ENCODE measurements at regions not wholly inside any gene's neighbourhood (a gene's known extent, or its start where the extent isn't known, plus 50 kb on each side); places are given as distances from the start of the nearest gene placed in this dataset.

DNA sequence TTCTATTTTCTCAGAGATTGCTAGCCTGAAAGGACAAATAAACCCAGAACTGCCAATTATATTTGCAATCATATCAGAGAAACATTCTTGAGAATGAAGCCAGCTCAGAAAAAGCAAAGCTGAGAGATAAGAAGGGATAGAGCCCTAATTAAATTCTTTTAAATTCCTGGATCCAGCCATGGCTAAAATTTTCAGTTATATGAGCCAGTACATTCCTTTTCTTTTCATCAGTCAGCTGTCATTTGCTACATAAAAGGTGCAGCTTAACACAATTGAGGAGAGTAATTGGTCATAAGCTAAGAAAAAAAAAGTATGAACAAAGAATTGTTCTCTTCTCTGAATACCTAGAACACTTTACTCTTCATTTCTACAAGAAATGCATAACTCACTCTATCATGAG is 303.5 kb upstream of the FIGN start:
- TF ChIP-seq, protein P1, sequence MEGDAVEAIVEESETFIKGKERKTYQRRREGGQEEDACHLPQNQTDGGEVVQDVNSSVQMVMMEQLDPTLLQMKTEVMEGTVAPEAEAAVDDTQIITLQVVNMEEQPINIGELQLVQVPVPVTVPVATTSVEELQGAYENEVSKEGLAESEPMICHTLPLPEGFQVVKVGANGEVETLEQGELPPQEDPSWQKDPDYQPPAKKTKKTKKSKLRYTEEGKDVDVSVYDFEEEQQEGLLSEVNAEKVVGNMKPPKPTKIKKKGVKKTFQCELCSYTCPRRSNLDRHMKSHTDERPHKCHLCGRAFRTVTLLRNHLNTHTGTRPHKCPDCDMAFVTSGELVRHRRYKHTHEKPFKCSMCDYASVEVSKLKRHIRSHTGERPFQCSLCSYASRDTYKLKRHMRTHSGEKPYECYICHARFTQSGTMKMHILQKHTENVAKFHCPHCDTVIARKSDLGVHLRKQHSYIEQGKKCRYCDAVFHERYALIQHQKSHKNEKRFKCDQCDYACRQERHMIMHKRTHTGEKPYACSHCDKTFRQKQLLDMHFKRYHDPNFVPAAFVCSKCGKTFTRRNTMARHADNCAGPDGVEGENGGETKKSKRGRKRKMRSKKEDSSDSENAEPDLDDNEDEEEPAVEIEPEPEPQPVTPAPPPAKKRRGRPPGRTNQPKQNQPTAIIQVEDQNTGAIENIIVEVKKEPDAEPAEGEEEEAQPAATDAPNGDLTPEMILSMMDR (IDR thresholded peaks at IDR 0.05), result no peak
- TF ChIP-seq EP300 (IDR thresholded peaks at IDR 0.05), result no peak

All from esophagus muscularis mucosa (tissue), 3 donors.